HG03095 (cell line): ENCODE measurements at regions not wholly inside any gene's neighbourhood (a gene's known extent, or its start where the extent isn't known, plus 50 kb on each side); places are given as distances from the start of the nearest gene placed in this dataset.
A peak's percentile ranks its signal among the peaks of the same experiment; 100 is the strongest.

Experiments
- ATAC-seq: cut with Tn5 transposase; IDR thresholded peaks from one replicate; pipeline ENCODE4 v1.9.1; 2021; ENCODE audit warnings: moderate library complexity; ENCODE audit not compliant: unreplicated experiment

DNA sequence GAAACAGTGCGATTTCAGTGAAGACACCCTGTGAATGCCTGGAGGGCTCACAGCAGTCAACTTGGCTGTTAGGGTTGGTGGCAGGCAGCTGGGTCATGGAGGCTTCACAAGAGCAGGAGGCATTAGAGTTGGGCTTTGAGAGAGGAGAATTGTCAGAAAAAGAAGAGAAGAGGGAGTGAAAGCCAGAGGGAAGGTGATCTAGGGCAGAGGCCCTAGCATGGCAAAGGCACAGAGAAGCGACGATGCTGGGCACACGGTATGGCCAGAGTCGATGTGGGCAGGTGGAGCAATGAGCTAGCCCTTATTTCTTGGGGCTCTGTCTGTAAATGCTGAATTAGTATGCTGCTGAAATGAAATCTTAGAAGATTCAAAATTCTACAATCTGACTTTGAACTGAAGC is 52.6 kb upstream of the OLFM4 start:
- ATAC-seq, result no peak

DNA sequence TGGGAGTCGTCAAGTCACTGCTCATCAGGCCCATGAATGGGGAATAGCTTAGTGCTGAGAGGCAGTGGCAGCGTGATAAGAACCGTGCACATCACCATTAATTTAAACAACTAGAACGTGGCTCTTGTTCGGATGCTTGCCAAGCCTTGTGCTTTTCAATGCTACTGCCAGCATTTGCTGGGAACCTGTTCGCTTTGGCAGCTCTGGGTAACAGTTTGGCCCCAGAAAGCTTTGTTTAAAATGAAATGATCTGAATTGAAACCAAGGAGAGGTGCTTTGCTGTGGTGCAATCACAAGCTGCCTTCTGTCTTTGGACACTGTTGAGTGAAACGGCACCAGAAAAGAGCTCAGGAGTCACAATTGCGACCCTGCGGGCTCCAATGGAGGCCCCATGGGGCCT is 53.5 kb upstream of the OLFM4 start:
- no peak for ATAC-seq

DNA sequence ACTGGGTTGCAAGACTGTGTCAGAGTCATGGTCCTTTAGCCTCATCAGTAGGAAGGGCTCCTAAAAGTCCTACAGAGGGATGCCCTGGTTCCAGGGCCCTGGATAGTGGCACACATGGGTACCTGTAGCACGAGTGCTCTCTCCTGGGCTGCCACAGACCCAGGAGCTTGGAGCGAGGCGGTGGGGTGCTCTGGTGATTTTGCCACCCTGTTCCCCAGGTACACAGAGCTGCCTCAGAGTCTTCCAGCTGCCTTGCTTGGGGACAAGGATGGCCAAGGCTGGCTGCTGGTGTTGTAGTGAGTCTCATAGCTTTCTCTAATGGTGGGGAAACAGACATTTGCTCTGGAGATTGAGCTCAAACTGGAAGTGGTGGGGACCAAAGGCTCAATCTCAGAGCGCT is 53.9 kb upstream of the OLFM4 start:
- no peak for ATAC-seq

DNA sequence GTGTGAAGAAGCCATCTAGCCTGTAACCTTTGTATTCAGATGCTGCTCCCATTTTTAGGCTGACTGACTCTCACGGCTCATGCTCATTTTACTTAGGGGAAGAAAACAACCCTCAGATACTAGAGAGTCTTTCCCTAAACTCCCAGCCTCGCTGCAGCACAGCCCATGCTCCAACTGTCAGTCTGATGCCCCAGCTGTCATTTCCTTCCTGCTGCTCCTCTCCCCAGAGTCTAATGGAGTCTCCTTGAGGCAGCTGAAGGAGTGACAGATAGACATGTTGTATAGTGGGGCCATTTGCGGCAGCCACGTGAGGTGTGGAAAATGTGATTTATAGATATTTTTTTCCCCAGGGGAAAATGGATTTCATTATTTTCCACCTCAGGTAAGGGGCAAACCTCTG is 59.2 kb upstream of the OLFM4 start:
- ATAC-seq, result no peak

DNA sequence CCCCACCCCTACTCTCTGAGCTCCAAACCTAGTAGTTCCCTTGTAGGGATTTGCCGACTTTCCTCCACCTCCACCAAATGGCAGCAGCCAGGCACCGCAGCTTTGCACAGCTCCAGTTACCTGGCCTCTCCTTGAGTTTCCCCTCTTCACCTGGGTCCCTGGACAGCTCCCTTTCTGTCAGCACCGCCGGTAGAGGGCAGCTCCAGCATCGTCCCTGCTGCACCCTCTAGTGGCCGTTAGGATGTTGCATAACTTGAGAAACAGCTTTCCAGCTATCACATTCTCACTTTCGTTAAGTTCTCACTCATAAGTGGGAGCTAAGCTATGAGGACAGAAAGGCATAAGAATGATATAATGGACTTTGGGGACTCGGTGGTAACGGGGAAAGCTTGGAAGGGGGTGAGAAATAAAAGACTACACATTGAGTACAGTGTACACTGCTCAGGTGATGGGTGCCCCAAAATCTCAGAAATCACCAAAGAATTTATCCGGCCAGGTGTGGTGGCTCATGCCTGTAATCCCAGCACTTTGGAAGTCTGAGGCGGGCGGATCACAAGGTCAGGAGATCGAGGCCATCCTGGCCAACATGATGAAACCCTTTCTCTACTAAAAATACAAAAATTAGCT is 60.4 kb upstream of the OLFM4 start:
- peak; percentile 100 for ATAC-seq

DNA sequence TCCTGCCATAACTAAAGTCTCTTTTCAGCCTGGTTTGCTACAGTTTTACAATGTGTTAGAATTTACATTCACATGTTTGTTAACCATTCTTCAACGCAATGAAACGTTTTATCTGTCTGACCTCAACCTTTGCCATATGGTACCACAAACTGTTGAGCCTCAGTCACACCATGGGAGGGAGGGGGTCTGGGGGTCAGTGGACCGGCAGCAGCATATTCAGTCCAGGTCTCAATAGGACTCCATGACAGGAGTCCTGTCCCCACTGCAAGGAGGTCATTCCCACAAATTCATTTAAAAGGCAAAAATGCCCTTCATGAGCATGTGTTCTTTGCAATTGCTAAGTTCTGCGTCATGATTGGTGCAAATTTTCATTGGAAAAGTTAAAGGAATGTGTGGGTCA is 66.6 kb upstream of the OLFM4 start:
- no peak for ATAC-seq

DNA sequence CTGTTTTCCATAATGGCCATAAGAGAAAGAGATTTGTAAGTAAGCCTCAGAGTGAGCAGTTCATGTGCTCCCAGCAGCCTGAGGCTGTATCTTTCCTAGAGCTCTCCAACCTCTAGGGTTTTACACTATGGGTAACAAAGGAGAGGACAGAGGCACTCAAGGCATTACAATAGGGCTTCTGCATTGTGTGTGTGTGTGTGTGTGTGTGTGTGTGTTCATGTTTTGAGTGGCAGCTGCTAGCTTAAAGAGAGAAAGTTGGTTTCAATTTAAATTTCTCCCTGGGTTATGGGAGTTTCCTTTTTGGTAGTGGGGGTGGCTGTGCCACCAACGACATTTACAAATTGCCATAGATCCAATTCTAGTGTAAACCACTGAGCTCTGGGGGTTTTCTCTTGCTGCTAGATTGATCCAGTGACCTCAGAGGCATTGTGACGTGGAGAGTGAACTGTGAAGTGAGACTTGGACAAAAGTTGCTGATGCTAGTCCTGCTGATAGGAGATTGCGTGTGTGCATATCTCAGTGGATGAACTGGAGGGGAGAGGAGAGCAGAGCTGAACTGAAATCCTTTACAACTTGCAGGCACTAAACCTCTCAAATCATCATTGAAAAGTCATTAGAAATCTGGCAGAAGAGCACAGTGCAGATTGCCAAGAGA is 67.2 kb upstream of the OLFM4 start:
- ATAC-seq, result no peak

DNA sequence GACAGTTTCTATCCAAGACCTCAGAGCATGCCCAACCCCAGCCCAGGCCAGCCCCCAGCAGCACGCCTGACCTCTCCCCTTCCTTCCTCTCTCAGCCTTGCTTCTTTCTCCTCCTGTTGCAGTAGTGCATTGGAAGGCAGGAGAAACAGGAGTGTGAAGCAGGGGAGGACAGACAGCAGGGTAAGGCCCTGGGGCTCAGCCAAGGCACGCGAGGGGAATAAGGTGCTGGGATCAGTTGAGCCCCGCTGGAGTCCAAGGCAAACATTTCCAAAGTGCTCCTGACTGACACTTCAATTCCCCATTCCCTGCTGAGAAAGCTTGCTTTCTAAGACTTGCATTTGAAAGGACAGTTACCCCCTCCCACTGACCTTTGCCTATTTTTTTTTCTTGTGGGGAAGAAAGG is 73.1 kb upstream of the OLFM4 start:
- ATAC-seq, result no peak

DNA sequence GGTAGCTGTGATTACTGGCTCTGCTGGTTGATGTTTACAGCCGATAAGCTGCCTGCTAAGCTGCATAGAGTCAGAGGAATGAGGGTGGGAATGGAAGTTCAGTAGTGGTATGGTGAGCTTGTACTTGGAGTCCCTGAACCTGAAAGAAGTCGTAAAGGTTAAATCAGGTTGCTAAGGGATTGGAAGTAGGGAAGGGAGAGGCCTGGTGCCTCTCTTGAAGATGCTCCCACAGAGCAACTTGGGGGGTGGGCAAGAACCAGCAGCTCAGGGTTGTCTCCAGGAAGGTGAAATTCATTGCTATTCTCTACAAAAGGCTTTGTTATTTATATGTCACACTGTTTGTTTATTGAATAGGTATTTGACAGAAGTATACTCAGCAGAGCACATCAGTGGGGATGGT is 73.8 kb upstream of the OLFM4 start:
- no peak for ATAC-seq

DNA sequence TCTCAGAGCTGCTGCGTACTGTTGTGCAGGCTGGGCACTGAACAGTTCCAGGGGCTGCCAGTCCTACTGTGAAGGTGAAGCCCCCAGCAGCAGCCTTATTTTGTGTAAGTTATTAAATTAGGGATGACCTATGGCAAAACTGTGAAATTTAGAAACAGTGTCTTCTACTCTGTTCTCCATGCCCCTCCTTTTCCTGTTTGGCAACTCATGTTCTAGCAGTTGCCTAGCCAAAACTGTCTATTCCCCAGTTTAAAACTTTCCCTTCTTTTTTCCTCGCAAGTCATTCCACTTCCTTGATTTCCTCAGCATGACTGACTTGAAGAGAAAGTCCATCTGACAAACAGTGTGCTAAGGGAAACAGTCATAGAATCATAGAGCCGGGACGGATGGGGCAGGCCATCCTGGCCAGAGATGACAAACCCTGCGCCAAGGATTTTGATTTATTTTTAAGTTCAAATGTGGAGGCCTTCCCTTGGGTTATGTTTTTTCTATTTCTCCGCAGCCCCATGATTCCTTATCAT is 78.1 kb upstream of the OLFM4 start:
- ATAC-seq, result no peak

DNA sequence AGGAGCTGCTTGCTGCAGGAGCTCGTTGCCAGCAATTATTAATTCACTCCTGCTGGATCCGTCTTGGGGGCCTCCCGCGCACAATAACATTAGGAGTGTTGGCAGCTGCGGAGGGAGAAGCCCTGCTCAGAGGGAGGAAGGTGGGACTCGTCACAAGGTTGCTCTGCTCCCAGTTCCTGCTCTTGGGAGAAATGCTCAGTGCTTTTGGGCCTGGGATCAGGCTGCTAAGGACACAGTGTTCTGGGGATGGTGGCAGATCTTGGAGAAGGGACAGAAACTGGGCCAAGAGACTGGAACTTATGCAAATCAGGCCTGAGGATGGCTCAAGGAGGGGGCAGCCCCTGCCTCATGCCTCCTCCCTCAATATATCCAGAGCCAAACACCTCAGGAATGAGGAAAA is 78.9 kb upstream of the OLFM4 start:
- ATAC-seq, result no peak

DNA sequence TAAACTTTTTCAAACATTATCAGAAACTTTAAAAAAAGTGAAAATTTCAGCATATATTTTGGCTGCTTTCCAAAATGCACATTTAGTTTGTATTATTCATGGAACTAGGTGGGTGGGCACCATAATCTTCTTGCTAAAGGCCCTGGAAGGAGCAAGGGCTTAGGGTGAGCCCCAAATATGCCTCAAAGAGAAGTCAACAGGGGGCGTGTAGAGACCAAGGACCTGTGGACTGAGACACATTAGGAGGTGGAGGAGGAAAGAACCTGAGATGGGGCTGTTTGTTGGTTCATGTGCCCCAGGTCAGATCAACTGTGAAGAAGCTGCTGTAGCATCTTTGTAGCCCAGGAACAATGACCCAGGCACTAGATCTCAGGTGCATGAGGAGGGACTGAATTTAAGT is 79.6 kb upstream of the OLFM4 start:
- no peak for ATAC-seq

DNA sequence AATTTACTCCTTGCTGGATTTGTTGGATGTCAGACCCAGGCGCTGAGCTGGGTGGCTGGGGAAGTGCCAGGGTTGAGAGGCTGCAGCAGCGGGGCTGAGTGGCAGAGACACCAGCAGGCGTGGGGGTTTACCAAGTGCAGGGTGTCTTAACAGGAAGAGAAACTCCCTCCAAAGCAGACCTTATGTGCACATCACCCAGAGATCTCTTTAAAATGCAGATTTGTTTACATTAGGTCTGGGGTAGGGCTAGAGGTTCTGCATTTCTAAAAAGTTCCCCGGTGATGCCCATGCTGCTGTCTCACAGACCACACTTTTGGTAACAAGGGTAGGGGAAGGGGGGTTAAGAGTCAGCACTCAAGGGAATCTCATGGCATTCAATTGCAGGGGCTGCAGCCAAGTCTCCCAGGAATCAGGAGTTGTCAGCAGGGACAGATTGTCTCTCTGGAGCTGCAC is 80.7 kb upstream of the OLFM4 start:
- ATAC-seq, result no peak

DNA sequence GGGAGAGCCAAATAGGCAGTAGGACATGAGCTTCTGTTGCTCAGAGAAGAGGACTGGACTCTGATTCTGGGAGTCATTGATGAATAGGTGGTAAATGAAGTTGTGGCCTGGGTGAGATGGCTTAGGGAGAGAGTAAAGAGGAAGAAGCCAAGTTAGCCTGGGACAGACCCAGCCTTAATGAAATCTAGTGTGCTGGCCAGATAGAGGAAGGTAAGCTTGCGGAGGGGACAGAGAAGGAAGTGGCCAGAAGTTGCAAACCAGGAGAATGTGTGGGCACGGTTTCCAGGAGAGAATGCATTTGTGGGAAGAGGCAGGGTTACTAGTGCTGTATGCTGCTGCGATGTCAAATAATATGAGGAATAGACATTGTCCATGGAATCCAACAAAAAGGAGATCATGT is 83.3 kb upstream of the OLFM4 start:
- no peak for ATAC-seq

DNA sequence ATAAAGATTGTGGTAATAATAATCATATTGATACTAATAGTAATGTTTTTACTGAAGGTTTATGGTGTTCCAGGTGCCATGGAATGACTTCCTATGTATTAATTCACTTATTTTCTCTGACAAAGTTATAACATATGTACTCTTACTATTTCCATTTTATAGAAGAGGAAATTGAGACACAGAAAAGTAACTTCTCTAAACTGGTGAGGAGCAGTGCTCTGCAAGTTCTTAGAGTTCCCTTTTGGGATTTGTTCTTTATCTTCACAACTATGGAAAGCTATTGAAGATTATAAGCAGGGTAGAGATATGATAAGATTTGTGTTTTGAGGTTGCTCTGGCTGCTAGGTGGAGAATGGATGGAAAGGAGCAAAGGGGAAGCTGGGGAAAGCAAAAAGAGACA is 83.9 kb upstream of the OLFM4 start:
- no peak for ATAC-seq

DNA sequence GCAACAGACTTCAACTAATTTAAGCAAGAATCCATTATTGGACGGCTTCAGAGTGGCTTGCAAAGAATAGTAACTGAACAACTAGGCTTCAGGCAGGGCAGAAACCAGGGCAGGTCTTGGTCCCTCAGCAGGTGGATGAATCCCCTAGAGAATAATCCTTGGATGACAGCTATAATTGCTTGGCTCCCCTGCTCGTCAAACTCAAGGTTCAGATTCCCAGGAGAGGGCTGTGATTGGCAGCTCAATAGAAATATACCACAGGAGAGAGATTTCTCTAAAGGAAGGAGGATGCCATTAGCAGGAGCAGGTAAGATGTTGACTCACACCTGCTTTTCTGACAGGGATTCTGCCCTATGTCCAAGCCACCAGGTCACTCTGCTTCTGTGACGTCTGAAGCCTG is 89.6 kb upstream of the PCDH8 start:
- no peak for ATAC-seq

DNA sequence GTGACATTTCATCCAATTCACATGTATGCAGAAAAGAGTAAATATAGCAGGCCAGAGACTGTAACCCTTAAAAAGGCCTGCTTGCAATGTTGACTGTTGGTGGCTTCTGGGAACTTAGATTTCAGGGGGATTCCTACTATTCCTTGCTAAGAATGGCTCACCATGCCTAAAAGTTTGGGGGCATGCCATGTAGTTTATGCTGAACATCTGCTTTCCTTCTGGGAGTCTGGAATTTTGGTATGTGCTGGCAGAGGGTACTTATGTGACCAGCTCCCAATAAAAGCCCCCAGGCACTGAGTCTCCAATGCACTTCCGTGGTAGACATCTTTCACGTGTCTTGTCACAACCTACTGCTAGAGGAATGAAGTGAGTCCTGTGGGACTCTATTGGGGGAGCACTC is 88.4 kb upstream of the PCDH8 start:
- no peak for ATAC-seq

DNA sequence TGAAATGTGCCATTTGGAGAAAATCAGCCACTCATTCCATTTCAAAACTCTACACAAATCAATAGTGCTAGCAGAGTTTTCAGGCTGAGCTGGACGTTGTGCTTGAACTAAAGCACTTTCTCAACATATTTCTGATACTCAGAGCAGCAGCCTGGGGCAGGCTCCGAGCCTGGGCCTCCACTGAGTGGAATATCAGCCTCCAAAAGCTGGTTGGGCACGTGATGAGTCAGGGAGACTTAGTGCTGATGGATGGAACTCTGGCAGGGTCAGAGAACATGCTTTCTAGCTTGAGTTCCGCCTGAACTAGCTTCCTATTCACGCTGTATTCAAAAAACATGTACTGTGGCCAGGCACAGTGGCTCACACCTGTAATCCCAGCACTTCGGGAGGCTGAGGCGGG is 85.8 kb upstream of the PCDH8 start:
- no peak for ATAC-seq

DNA sequence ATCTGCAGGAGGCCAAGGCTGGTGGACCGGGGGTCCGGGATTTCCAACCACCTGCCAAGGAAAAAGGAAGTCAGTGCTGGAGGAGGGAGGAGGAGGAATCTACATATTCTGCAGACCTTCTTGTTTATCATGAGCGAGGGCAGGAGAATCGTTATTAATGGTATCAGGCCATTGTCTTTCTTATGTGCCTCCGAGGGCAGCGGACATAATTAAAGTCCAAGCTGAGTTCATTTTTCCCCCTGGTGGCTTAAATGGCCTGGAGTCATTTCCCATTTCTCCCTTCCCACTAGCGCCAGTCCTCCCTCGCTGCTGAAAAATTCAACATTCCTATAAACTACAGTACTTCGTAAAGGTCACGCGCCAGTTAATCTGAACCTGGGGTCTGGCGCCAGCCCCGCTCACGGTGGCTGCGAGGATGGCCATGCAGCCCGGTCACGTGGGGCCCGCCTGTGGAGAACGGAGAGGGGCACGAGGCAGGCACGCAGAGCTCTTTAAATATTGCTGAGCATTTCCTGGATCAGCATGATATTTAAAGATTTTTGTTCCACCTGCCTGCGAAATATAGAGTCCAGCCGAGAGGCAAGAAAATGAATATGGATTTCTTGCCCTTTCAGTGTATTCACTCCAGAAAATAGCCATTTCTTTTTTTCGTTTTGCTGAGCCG is 85.2 kb upstream of the PCDH8 start:
- ATAC-seq, result no peak

DNA sequence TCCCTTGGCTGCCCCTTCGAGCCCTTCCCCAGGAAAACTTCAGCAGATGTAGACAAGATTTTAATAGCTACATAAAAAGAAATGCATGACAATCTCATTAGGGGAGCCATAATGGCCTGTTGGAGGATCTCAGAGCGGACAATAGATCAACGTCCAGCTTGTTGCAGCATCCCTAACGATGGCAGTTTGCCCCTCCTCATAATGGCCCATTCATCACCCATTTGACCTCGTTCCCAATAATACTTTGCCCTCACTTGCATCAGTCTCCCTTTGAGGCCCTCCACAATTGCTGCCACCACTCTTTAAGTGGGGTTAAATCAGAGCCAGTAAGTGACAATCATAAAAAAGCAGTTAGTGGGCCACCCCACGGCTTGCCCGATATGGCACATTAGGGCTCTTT is 84.7 kb upstream of the PCDH8 start:
- no peak for ATAC-seq

DNA sequence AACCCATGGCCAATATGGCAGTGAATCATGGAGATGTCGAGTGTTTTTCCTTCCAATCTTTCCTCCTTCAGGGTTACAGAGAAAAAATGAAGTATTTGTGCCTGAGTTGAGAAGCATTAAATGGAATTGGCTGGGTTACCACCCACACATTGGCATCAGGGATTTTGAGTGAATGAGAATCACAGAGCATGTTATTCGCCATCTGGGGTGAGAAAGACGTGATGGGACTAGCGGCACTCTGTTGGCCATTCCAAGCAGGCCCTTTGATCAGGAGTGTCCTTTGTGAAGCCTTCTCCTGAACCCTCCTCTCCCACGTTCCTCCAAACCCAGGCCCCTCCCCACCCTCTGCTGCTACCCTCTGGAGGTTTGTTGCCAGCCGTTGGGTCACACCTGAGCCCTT is 84.2 kb upstream of the PCDH8 start:
- ATAC-seq, result no peak
